ENCODE measurements at regions not wholly inside any gene's neighbourhood (a gene's known extent, or its start where the extent isn't known, plus 50 kb on each side); places are given as distances from the start of the nearest gene placed in this dataset.

DNA sequence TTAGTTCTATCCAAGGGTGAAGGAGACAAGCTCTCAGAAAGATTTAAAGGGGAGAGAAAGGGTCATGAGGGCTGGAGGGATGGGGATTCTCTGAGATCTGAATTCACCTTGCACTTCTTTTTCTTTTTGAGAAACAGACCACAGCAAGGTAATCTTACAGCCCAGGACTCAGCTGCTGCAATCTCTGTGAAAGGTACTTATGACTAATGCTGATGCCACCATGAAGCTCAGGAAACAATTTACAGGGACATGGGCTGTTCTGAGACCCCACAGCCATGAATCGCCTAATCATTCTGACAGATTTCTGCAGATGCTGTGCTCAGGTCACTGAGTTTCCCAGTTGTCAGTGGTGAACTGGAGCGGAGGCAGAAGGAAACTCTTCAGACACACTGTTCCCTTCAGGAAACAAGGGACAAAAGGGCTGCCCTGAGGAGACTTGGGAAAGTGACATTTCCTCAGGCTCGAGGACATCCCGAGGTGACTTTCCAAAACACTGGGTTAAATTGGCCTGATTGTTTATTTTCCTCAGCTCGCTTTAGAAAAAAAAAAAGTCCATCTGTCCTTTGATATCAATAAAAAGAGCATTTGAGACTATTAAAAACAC lies 103.8 kb upstream of the PLCB4 start:
- no peaks in the 10 kb centered on the region for H3K27me3 ChIP-seq (ENCODE audit: insufficient read depth, low read depth, severe bottlenecking)
- no peak overlapping the region for H3K4me3 ChIP-seq (ENCODE audit: low read depth, low read length)
- no peak overlapping the region for H3K27ac ChIP-seq
- no peaks in the 10 kb centered on the region for H3K9me3 ChIP-seq (ENCODE audit: severe bottlenecking)
- H3K36me3 ChIP-seq, result no peaks in the 10 kb centered on the region
- DNase-seq, result no peak
- TF ChIP-seq, protein P1, sequence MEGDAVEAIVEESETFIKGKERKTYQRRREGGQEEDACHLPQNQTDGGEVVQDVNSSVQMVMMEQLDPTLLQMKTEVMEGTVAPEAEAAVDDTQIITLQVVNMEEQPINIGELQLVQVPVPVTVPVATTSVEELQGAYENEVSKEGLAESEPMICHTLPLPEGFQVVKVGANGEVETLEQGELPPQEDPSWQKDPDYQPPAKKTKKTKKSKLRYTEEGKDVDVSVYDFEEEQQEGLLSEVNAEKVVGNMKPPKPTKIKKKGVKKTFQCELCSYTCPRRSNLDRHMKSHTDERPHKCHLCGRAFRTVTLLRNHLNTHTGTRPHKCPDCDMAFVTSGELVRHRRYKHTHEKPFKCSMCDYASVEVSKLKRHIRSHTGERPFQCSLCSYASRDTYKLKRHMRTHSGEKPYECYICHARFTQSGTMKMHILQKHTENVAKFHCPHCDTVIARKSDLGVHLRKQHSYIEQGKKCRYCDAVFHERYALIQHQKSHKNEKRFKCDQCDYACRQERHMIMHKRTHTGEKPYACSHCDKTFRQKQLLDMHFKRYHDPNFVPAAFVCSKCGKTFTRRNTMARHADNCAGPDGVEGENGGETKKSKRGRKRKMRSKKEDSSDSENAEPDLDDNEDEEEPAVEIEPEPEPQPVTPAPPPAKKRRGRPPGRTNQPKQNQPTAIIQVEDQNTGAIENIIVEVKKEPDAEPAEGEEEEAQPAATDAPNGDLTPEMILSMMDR (IDR thresholded peaks at IDR 0.05; ENCODE audit: low read depth, low read length), result no peak

- H3K36me3 ChIP-seq, result no peaks in the 10 kb centered on the region
- TF ChIP-seq, protein P1 (IDR thresholded peaks at IDR 0.05; ENCODE audit: low read depth, low read length), result no peak
- no peak overlapping the region for H3K27ac ChIP-seq
- no peak for DNase-seq
- no peak overlapping the region for H3K4me3 ChIP-seq (ENCODE audit: low read depth, low read length)
- H3K27me3 ChIP-seq (ENCODE audit: insufficient read depth, low read depth, severe bottlenecking), result no peaks in the 10 kb centered on the region
- no peaks in the 10 kb centered on the region for H3K9me3 ChIP-seq (ENCODE audit: severe bottlenecking)
These were observed 101.1 kb upstream of the PLCB4 start for GRCh38 chr20:8967641-8968245.

GRCh38 chr20:8969146-8969583 lies 99.7 kb upstream of the PLCB4 start:
- H3K9me3 ChIP-seq (ENCODE audit: severe bottlenecking), result no peaks in the 10 kb centered on the region
- H3K27me3 ChIP-seq (ENCODE audit: insufficient read depth, low read depth, severe bottlenecking), result no peaks in the 10 kb centered on the region
- no peak overlapping the region for H3K4me3 ChIP-seq (ENCODE audit: low read depth, low read length)
- no peaks in the 10 kb centered on the region for H3K36me3 ChIP-seq
- TF ChIP-seq, protein P1 (IDR thresholded peaks at IDR 0.05; ENCODE audit: low read depth, low read length), result no peak
- no peak overlapping the region for H3K27ac ChIP-seq
- DNase-seq, result no peak

DNA sequence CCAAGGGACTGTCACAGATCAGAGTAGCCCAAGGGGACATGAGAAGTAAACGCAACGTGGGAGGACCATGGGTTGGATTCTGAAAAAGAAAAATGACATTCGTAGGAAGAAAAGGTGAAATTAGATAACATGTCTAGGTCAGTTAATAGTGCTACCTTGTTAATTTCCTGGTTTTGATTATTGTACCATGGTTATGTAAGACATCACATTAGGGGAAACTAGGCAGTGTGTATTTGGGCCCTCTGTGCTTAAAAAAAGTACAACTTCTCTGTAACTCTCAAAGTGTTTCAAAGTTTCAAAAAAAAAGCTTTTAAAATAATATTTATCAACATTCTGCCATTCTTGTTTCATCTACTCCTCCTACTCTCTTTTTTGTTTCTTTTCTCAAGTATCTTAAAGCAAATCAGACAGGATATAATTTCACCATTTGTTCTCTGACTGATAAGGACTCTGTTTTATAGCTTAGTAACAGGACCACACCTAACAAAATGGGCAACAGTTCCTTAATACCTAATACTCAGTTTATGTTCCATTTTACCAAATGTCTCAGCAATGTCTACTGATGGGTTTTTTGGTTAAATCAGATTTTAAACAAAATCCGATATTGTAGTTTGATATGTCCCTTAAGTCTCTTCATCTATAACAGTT lies 97.1 kb upstream of the PLCB4 start:
- Histone ChIP-seq H3K27ac (no peak overlapping the region), H3K36me3 (no peaks in the 10 kb centered on the region), H3K4me3 (ENCODE audit: low read depth, low read length) (no peak overlapping the region), H3K27me3 (ENCODE audit: insufficient read depth, low read depth, severe bottlenecking) (no peaks in the 10 kb centered on the region), H3K9me3 (ENCODE audit: severe bottlenecking) (no peaks in the 10 kb centered on the region)
- DNase-seq, result no peak
- TF ChIP-seq, protein P1 (IDR thresholded peaks at IDR 0.05; ENCODE audit: low read depth, low read length), result no peak

DNA sequence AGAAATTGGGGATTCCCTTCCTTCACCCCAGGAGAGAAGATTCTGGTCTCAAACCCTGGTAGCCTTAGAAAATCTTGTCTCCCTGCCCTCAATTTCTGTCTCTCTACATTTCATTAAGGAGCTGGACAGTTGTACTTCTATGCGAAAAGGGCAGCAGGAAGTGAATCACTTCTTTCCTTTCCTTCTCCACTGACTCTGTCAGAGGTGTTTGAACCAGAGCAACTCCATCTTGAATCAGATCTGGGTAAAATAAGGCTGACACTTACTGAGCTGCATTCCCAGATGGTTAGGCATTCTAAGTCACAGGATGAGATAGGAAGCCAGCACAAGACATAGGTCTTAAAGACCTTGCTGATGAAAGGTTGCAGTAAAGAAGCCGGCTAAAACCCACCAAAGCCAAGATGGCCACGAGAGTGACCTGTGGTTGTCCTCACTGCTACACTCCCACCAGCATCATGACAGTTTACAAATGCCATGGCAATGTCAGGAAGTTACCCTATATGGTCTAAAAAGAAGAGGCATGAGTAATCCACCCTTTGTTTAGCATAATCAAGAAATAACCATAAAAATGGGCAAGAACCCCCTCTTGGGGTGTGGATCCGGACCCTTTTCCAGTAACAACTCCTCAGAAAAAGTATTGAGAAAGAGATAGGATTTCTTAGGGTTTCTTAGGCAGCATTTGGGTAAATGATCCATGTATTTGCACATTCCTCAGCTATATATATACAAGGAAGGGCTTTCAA lies 95.8 kb upstream of the PLCB4 start:
- Histone ChIP-seq H3K27me3 (ENCODE audit: insufficient read depth, low read depth, severe bottlenecking) (no peaks in the 10 kb centered on the region), H3K36me3 (no peaks in the 10 kb centered on the region), H3K4me3 (ENCODE audit: low read depth, low read length) (no peak overlapping the region), H3K27ac (no peak overlapping the region), H3K9me3 (ENCODE audit: severe bottlenecking) (no peaks in the 10 kb centered on the region)
- no peak for DNase-seq
- TF ChIP-seq, protein P1 (IDR thresholded peaks at IDR 0.05; ENCODE audit: low read depth, low read length), result no peak
